GM21717 (cell line): ENCODE measurements at regions not wholly inside any gene's neighbourhood (a gene's known extent, or its start where the extent isn't known, plus 50 kb on each side); places are given as distances from the start of the nearest gene placed in this dataset.

Experiments
- ATAC-seq: cut with Tn5 transposase; IDR thresholded peaks from one replicate; pipeline ENCODE4 v1.9.1; 2021; ENCODE audit warnings: mild to moderate bottlenecking, moderate library complexity; ENCODE audit not compliant: unreplicated experiment

DNA sequence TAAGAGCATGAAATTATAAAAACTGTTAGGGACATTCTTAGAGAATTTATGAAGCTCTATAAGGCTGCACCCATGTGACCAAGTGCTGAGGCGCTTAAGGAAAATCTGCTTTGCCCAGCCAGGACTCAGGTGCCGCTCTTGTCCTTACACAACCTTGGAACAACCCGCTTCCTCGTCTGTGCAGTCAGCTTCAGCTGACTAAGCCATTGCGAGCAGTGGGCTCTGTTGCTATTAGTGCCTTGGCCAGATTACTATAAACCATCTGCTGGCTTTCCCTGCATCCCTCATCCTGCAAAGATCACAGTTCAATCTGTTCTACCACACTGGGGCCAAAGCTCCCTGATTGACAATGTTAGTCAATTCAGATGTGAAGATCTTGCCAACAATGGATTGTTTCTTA lies 89.1 kb upstream of the E2F3 start:
- ATAC-seq, result no peak

DNA sequence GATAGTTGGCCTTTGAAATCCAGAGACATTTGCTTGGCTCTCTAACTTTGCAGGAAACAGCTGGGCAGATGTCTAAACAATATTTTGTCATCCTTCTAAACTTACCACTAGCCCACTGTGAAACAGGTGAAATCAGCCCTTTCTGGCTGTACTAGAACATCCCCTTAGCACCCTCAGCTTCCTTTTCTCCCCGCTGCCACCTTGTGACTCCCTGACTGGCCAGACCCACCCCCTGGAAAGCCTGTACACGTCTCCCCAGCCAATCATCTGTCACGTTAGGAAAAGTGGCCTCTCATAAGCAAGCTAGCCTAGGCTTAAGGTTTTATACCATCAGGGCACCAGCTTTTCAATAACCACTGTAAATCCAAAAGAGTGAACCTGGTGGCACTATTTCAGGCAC lies 88.6 kb upstream of the E2F3 start:
- no peak for ATAC-seq

DNA sequence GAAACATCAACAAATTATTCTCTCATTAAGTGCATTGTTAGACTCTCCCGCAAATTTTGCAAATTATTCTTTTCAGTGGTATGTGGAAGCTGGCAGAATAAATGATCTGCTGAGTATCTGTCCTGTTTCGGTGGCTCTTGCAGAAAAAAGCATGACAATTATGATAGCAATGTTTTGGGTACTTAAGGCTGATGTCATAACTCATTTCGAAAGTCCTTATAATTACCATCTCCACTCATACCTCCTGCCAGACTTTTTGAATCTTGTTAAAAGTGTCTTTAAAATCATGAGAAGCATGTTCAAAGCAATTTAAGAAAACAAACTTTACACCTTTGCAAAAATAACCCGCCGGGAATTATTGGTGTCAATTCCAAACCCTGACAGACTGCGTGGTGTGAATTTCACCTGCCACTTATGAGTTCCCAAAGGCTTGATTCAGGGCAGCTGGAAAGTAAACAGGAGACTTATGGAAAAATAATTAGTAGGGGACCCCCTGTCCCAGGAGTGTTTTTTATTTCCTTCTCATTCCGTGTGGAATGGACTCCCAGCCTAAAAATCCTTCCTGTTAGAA lies 87.6 kb upstream of the E2F3 start:
- no peak for ATAC-seq

DNA sequence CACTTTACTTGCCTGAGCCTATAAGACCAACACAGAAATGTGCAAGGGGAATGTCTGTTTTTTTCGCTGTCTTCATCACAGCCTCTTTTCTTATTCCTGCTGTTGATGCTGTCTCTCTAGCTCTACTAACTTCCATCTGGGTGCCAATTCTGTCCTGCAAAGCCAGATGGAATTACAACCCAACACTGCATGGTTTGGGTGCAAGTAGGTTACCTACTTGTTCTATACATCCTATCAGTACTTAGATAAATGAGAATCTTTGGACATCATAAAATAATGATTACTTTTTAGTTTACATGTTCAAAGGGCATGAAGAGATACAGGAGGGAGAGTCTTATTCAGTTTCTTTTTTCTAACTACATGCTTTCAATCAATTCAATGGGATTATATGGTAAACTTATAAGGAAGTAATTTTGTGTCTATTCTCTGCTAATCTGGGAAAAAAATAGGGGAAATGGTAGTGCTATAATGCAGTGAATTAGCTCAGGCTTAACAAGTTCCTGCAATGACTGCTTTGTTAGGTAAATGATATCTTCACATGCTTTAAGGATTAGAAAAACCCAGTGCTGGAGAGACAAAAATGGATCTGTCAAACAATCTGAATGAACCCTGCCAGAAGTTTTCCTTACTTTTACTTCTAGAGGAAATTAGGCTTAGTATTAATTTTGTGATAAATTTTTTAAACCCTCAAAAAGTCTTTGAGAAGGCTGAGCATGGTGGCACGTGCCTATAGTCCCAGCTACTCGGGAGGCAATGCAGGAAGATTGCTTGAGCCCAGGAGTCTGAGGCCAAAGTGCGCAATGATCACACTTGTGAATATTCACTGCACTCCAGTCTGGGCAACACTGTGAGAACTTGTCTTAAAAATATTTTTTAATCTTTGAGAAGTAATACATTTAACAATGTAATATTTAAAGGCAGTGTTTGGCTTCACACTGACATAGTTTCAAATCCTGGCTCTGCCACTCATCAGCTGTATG lies 86.5 kb upstream of the E2F3 start:
- no peak for ATAC-seq

DNA sequence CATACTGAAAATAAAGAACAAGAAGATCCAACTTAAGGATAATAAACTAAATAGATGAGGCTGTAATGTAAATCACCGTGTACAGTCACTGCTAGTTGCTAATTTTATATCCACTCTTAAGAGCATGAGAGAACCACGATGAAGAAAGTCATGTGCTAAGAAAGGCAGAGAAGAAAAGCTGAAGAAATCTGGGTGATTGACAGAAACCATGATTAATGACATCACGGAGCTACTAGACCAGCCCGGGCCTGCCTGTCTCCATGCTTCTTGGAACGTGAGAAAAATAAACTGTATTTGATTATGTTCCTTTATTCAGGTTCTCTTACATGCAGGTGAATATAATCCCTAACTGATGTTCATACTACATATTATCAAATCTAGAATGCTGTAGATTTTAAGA lies 84.2 kb upstream of the E2F3 start:
- ATAC-seq, result no peak

DNA sequence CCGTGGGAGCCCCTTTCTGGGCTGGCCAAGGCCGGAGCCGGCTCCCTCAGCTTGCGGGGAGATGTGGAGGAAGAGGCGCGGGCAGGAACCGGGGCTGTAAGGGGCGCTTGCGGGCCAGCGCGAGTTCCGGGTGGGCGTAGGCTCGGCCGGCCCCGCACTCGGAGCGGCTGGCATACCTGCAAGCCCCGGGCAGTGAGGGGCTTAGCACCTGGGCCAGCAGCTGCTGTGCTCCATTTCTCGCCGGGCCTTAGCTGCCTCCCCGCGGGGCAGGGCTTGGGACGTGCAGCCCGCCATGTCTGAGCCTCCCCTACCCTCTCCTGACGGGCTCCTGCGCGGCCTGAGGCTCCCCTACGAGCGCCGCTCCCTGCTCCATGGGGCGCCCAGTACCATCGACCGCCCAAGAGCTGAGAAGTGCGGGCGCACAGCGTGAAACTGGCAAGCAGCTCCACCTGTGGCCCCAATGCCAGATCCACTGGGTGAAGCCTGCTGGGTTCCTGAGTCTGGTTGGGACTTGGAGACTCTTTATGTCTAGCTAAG lies 82.8 kb upstream of the E2F3 start:
- ATAC-seq, result no peak

DNA sequence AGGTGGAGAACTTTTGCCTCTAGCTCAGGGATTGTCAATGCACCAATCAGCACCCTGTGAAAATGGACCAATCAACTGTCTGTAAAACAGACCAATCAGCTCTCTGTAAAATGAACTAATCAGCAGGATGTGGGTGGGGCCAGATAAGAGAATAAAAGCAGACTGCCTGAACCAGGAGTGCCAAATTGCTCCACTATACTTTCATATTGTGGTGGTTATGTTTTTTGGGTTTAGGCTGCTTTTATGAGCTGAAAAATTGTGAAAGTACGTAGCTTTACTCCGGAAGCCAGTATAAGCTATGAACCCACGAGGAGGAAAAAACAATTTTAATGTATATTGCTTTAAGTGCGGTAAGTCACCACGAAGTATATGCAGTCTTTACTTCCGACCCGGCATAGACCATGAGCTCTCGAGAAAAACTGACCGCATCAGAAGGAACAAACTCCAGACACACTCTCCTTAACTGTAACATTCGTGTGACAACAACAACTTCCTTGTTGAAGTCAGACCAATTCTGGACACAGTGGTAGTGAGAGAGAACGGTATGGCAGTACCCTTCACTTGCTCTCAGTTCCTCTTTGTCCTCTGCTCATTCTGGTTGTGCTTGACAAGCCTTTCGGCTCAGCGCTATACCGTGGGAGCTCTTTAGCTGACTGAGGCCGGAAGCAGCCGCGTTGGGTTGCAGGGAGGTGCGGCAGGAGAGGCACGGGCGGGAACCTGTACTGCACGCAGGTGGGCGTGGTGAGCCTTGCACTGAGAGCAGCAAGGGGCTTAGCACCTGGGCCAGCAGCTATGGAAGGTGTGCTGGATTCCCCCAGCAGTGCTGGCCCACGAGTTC lies 81.9 kb upstream of the E2F3 start:
- peak; percentile 99 for ATAC-seq

DNA sequence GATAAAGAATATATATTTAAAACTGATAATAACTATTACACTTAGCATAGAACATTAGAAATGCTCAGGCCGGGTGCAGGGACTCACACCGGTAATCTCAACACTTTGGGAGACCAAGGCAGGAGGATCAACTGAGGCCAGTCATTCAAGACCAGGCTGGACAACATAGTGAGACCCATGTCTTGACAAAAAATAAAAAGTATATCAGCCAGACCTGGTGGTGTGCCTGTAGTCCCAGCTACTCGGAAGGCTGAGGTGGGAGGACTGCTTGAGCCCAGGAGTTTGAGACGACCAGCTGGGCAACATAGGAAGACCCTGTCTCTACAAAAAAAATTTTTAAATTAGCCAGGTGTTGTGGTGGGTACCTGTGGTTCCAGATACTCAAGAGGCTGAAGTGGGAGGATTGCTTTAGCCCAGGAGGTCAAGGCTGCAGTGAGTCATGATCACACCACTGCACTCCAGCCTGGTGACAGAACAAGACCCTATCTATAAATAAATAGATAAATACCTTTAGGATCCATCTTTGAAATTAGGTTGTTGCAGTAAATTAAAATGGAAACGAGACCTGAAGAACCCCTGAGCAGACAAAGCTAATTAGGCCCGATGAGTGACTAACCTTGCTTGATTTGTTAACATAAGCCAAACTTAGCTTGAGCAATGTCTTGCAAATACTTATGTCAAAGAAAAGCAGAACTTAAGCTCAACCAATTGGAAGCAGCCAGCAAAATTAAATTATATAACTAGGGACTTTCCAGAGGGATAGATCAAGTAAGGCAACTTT lies 75.8 kb upstream of the E2F3 start:
- no peak for ATAC-seq

DNA sequence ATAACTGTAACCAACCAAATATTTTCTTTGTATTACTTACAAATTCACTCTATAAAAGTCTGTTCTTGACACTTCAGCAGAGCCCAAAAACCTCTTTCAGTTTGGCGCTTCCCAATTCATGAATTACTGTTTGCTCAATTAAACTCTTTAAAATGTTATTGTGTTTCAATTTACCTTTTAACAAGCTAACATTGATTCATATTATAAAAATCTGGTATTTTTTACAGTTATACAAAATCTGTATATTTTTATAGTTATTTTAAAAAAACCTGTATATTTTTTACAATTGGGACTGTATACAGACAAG lies 75.3 kb upstream of the E2F3 start:
- ATAC-seq, result no peak

DNA sequence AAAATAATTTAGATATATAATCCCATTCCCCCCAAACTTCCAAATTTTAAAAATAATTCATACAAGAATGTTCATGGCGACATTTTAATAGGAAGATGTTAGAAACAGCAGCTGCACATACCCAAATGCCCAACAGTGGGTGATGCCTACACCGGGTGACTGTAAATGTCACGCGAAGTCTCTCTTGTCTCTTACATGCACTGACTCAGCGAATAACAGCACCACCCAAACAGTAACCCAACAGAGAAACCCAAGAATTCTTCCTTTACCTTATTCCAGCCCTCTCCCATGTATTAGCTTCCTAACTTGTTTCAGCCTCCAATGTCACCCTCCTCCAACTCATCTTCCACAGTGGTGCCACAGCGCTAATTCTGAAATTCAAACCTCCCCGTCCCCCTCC lies 74.5 kb upstream of the E2F3 start:
- ATAC-seq, result no peak

DNA sequence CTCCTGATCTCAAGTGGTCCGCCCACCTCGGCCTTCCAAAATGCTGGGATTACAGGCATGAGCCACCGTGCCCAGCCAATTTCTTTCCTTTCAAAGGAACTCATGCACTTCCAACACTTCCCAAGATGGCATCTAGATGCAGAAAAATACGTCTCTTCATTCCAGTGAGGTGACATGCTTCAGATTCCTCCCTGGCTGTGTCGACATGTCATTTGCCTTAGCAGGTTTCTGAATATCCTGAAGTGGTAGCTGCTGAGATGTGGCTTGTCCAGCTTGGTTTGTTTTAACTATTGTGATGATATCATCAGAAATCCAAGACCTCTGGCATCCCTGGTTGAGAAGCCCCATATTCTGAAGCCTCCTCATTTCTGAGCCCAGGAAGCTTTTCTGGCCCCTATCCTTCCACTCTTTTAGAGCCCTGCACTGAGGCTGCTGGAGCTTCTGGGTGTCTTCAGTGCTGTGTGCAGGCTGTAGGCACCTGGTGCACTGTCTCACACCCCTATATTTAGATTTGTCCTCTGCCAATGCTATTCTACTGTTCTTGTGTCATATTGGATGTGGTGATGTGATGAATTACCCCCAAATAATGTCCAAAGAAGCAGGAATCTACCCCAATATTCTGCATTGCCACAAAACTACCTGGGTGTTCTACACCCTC lies 73.3 kb upstream of the E2F3 start:
- no peak for ATAC-seq

DNA sequence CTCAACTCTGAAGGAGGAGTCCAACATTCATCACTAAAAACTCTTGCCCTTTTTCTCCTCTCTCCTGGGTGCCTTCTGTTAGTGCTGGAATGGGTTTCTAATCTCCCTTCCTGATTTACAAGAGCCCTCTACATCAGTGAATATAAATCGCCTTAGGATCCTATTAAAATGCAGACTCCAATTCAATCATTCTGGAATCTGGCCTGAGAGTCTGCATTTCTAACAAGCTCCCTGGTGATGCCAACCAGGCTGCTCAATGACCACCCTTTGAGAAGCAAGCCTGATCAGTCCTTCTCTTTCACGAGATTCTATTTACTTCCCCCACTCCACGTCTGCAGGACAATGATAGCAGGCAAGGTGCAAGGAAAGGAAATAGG lies 72.8 kb upstream of the E2F3 start:
- no peak for ATAC-seq

DNA sequence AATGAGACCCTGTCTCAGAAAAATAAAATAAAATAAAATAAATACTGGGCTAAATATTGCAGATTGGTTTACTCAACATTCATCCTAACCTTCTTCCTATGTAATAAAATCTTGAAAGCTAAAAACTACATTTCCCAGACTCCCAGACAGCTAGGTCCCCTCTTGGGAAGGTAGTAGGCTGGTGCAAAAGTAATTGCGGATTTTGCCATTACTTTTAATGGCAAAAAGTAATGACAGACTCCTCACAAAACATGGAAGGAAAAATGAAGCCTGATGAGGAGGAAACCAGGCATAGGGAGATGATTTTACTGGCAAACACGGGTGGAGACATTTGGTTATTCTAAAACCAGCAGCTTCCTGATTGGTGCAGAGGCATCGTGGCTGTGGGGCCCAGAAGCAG lies 70.6 kb upstream of the E2F3 start:
- no peak for ATAC-seq

DNA sequence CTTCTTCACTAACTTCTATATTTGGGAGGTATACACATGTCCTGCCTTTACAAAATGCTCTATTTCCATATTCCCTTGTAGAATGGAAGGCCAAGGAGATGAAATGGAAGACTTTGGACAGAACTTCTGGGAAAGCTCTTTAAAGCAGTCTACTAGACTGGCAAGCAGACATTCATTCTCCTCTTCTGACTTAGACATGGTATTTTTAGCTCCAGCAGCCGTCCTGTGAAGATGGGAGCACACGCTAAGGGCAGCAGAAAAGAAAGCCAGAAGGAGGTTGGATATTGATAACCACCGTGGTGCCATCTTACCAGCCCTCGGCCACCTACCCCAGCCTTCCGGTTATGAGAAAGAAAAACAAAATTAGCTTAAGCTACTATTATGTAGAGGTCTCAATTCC lies 70.1 kb upstream of the E2F3 start:
- no peak for ATAC-seq

DNA sequence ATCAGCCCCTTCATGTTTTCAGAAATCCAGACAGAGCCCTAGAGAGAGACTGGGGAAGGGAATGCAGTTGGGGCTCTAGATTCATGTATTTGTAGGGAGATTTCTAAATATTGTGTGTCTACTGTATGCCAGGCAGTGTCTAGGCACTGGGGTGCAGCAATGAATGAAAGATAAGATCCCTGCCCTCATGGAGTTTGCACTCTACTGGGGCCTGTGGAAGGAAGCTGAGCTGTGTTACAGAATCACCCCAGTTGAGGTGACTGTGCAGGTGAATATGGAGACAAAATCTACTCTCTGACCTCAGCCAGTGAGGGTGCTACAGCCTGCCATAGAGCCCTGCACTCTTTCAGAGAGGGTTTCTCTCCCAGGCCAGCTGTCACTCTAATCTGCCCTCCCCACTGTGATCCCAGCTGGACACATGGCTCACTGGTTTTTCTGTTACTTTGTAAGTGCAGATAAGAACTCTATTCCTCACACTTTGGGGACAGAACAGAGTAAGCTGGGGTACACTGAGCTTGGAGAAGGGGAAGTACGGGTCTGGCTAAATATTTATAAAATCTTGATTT lies 69.2 kb upstream of the E2F3 start:
- no peak for ATAC-seq

DNA sequence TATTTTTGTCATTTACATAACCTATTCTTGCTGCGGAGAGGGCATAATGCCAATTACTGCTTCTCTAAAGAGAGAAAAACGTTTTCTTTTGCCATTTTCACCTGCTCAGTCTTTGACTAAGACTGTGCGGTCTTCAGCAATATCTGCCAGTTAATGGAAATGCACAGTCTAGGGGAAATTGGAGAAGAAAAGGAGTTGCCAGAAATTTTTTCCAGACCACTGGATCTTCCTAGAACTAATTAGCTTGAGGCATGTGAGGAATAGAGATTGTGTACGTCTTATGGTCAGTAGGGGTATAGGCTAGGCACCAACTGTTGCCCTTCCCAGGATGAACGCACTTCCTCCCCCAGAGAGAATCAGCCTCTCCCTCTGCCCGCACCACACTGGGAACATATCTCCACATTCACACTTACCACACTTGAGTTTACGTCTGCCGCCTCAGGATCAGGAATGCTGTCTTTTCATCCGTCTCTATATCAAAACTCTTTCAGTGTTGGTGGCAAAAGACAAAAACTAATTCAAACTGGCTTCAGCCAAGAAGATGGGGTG lies 67.9 kb upstream of the E2F3 start:
- ATAC-seq, result no peak

DNA sequence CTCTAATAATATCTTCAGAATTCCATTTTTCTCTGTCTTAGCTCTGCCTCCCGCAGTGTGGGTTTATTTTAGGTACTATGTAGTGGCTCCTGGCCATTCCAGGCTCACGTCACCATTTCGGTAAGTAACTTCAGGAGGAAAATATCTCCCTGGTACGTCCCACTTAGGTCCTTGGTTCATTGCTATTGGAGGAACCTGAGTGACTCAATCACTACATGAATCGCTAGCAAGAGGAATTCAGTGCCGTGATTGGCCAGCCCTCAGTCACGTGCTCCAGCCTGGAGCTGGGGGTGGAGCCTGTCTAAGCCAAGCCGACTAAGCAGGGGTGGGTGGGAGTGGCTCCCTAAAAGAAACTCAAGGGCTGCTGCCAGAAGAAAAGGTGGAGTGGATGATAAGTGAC lies 67.3 kb upstream of the E2F3 start:
- ATAC-seq, result no peak

DNA sequence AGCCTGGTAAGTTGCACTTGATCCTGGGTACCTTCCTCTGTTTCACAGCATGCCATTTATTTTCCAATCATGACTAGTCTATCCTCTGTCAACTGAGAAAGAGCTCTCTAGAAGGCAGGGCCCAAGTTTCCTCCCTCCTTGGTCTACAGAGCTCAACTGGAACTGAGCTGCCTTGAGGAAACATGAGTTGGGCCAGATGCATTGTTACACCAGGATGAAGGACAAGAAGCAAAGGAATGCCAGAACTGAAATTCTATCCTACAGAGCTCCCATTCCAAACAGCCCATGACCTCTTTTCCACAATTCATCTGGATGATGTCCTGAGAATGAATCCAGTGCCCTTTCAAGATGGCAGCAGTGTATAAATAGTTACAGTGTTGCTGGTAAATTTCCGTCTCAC lies 66.7 kb upstream of the E2F3 start:
- ATAC-seq, result no peak

DNA sequence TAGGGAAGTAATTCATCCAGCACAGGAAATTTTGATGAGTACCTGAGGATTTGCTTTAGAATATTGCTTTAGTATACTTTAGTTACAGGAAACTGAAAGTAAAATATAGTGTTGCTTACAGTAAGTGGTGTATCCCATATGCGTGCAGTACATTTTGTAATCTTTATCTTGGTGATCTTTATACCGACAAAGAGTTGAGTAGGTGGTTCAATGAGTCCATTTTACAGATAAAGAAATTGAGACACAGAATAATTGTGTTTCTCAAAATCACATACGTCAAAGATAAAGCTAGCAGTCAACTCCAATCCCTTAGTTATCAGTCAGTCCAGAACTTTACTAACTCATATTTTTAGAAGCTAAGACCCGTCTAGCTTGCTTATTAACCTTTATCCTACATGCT lies 65.8 kb upstream of the E2F3 start:
- no peak for ATAC-seq

DNA sequence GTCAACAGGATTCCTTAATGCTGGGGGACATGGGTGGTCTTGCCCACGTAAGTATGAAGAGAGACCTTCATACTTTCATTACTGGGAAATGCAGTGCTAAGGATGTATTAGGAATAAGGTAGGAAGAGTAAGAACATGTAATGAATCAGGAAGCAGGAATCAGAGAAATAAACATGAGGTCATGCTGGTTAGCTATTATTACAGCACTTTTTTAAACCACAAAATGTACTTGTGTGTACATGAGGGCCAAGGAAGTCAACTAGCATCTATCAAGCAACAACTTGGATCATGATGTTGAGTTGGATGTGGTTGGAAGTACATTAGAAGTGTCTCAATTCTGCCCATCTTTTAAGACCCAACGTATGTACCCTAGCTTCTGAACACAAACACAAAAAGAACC lies 63.5 kb upstream of the E2F3 start:
- no peak for ATAC-seq
